Type B pancreatic cell (in vitro differentiated cells): ENCODE measurements at regions not wholly inside any gene's neighbourhood (a gene's known extent, or its start where the extent isn't known, plus 50 kb on each side); places are given as distances from the start of the nearest gene placed in this dataset.

Experiments
- DNase-seq: peaks from one replicate; pipeline ENCODE4 v3.0.0; 2021; ENCODE audit warnings: mixed read lengths; ENCODE audit not compliant: unreplicated experiment; ENCODE audit errors: extremely low spot score
- H3K27ac Mint-ChIP-seq: 2 replicates; pipeline ENCODE4 v1.8.0; 2021; ENCODE audit warnings: mild to moderate bottlenecking, mixed read lengths
- H3K27me3 Mint-ChIP-seq: 2 replicates; pipeline ENCODE4 v1.8.0; 2021; ENCODE audit warnings: mixed read lengths
- H3K36me3 Mint-ChIP-seq: 2 replicates; pipeline ENCODE4 v1.8.0; 2021; ENCODE audit warnings: mixed read lengths
- H3K4me1 Mint-ChIP-seq: one replicate; pipeline ENCODE4 v1.8.0; 2021; ENCODE audit warnings: mixed read lengths; ENCODE audit not compliant: unreplicated experiment
- H3K4me3 Mint-ChIP-seq: 2 replicates; pipeline ENCODE4 v1.8.0; 2021; ENCODE audit warnings: mild to moderate bottlenecking, mixed read lengths
- H3K9me3 Mint-ChIP-seq: 2 replicates; pipeline ENCODE4 v1.8.0; 2021; ENCODE audit warnings: mixed read lengths
- TF ChIP-seq, protein P1 (sequence below): fragments of 200-600 bp; sonication (generic); conservative IDR thresholded peaks from 2 replicates; pipeline ENCODE4 v1.5.0; 2021; ENCODE audit warnings: antibody characterized with exemption, mild to moderate bottlenecking

DNA sequence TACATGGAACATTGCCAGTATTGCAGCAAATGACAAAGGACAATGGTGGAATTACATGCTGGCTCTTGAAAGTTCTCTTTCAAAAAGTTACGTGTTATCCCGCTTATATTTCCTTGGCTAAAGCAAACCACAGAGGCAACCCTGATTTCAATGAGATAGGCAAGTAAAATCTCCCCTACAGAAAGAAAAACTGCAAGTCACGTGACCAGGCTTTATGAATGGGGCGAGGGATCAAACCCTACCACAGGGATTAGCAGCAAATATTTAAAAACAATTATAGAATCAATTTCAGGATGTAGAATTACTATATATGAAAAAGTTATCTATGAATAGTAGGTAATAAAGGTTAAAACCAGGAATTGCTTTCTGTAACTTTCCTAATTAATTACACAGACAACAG, 603.4 kb upstream of the GBE1 start:
- Mint-ChIP-seq H3K27me3 (no peaks in the 10 kb centered on the region), H3K4me1 (no peaks in the 10 kb centered on the region), H3K4me3 (no peak overlapping the region), H3K27ac (no peak overlapping the region), H3K9me3 (no peaks in the 10 kb centered on the region), H3K36me3 (no peaks in the 10 kb centered on the region)
- DNase-seq, result no peak
- TF ChIP-seq, protein P1, sequence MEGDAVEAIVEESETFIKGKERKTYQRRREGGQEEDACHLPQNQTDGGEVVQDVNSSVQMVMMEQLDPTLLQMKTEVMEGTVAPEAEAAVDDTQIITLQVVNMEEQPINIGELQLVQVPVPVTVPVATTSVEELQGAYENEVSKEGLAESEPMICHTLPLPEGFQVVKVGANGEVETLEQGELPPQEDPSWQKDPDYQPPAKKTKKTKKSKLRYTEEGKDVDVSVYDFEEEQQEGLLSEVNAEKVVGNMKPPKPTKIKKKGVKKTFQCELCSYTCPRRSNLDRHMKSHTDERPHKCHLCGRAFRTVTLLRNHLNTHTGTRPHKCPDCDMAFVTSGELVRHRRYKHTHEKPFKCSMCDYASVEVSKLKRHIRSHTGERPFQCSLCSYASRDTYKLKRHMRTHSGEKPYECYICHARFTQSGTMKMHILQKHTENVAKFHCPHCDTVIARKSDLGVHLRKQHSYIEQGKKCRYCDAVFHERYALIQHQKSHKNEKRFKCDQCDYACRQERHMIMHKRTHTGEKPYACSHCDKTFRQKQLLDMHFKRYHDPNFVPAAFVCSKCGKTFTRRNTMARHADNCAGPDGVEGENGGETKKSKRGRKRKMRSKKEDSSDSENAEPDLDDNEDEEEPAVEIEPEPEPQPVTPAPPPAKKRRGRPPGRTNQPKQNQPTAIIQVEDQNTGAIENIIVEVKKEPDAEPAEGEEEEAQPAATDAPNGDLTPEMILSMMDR, result no peak

DNA sequence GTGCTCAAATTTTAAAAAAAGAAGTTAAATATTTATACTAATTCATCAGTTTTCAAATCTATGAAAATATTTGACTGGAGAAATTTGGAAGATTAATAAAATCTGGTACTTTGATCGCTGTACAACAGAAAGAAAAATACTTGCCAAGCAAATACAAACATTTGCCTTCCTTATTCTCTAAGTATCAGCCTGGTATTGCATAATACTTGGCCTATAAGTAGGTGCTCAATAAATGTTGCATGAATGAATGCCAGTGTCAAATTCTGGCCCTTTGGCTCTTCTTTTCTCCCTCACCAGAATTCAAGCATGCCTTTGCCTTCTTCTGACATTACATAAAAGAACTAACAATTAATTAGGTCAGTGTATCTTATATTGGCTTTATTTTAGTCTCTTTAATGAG, 601.7 kb upstream of the GBE1 start:
- no peaks in the 10 kb centered on the region for H3K27me3 Mint-ChIP-seq
- no peak overlapping the region for H3K4me3 Mint-ChIP-seq
- no peaks in the 10 kb centered on the region for H3K4me1 Mint-ChIP-seq
- TF ChIP-seq, protein P1, result no peak
- H3K27ac Mint-ChIP-seq, result no peak overlapping the region
- no peak for DNase-seq
- no peaks in the 10 kb centered on the region for H3K9me3 Mint-ChIP-seq
- no peaks in the 10 kb centered on the region for H3K36me3 Mint-ChIP-seq

DNA sequence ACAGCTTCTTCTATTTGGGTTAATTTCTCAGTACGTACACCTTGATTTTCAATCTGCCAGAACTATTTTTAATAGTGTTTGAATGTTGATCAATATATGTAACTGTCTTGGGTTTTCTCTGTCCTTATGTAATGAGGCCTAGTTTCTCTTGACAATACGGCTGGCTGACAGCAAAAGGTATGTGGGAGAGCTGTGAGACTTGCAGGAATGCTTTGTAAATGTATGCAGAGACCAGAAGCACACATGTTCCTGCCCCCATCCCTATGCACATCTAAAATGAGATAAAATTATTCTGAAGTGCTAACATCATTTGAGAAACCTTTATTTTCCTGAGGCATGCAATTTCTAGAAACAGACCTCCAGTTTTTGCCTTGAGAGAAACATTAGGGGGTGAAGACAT, 593.8 kb upstream of the GBE1 start:
- Mint-ChIP-seq H3K4me1 (no peaks in the 10 kb centered on the region), H3K9me3 (no peaks in the 10 kb centered on the region), H3K4me3 (no peak overlapping the region), H3K36me3 (no peaks in the 10 kb centered on the region), H3K27ac (no peak overlapping the region), H3K27me3 (no peaks in the 10 kb centered on the region)
- TF ChIP-seq, protein P1, result no peak
- DNase-seq, result no peak

DNA sequence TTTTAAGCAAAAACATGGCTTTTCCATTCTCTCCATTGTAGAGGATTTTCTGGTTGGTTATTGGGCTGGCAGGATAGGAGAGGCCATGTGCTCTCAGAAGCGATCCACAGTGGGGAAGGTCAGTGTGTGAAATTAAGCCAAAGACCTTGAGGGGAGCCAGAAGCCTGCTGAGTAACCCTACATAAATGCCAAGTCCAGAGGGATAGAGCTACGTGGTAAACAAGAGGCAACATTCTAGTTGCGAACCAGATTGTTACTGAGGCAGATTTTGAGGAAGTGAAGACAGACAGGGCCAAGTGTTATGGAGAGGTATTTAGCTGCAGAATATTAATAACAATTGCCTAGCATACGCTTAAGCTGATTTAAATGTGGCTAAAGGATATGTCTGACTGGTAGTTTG, 592.8 kb upstream of the GBE1 start:
- DNase-seq, result no peak
- Mint-ChIP-seq H3K4me1 (no peaks in the 10 kb centered on the region), H3K9me3 (no peaks in the 10 kb centered on the region), H3K4me3 (no peak overlapping the region), H3K27ac (no peak overlapping the region), H3K27me3 (no peaks in the 10 kb centered on the region), H3K36me3 (no peaks in the 10 kb centered on the region)
- TF ChIP-seq, protein P1, result no peak

DNA sequence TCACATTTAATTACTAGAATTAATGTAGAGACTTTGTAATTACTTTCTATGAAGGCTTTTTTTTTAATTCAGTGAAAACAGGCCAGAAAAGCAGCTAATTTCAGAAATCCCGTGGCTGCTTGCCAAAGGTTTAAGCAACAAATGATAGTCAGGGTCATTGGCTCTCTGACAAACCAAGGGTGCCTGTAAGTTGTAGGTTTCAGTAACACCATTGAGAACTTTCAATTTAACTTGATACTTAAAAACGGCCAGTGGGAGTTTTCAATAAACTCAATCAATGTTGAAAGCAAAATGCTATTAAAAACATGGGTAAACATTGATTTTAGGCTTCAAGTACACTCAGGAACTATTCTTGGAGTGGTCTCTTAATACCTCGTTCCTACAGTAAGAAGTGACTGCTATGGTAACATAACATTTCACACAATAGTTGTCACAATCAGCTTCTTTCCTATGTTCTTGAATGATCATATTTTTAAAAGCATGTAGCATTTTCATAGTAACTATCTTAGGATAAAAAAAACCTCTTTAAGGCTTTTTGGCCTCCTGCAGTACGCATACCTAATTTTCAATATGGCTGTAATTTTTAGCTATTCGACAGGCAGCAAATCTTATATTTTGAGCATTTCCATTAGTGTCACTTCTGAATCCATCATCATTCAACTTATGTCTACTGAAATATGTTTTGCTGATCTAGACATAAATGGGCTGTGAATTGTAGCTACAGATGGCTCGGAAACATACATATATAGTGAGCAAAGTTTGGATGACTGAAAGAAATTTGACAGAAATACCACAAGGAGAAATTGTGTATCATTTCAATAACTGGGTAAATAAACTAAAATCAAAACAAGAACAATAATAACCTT, 592.1 kb upstream of the GBE1 start:
- H3K9me3 Mint-ChIP-seq, result no peaks in the 10 kb centered on the region
- H3K36me3 Mint-ChIP-seq, result no peaks in the 10 kb centered on the region
- no peak overlapping the region for H3K4me3 Mint-ChIP-seq
- no peak overlapping the region for H3K27ac Mint-ChIP-seq
- DNase-seq, result no peak
- TF ChIP-seq, protein P1, result no peak
- H3K4me1 Mint-ChIP-seq, result no peaks in the 10 kb centered on the region
- H3K27me3 Mint-ChIP-seq, result no peaks in the 10 kb centered on the region
